Lower lobe of right lung (tissue), 2 donors: ENCODE measurements at regions not wholly inside any gene's neighbourhood (a gene's known extent, or its start where the extent isn't known, plus 50 kb on each side); places are given as distances from the start of the nearest gene placed in this dataset.

Experiments used
- ATAC-seq, 2 donors: fragments of 200-7000 bp; cut with Tn5 transposase; one replicate each; pipeline ENCODE4 v1.9.1; 2020 to 2022; ENCODE audit warnings: mild to moderate bottlenecking in 2 of 2, moderate library complexity in 2 of 2
- DNase-seq: peaks from one replicate; pipeline ENCODE4 v3.0.0-alpha.2; 2020
- H3K27ac ChIP-seq: fragments of 200-600 bp; one replicate; pipeline ENCODE4 v1.8.0; 2022
- H3K27me3 ChIP-seq: fragments of 200-600 bp; one replicate; pipeline ENCODE4 v1.8.0; 2022; ENCODE audit warnings: low read depth
- H3K36me3 ChIP-seq: fragments of 200-600 bp; one replicate; pipeline ENCODE4 v1.8.0; 2022; ENCODE audit warnings: mild to moderate bottlenecking
- H3K4me1 ChIP-seq: fragments of 200-600 bp; one replicate; pipeline ENCODE4 v1.8.0; 2022
- H3K4me3 ChIP-seq: fragments of 200-600 bp; one replicate; pipeline ENCODE4 v1.8.0; 2022; ENCODE audit warnings: mild to moderate bottlenecking
- H3K9me3 ChIP-seq: fragments of 200-600 bp; one replicate; pipeline ENCODE4 v1.8.0; 2022
- CTCF ChIP-seq: fragments of 200-600 bp; IDR thresholded peaks from one replicate; pipeline ENCODE4 v1.8.0; 2022; ENCODE audit warnings: antibody characterized with exemption, mild to moderate bottlenecking
- intact Hi-C: fragments of 100-400 bp; cut with DNase I; formaldehyde crosslinking; loops from one replicate; pipeline ENCODE4 v1.11.0; 2022
- donor health status: DM: no; HTN: yes; CAD: no; lungs with severe emphysema.

- Histone ChIP-seq H3K4me1 (no peaks in the 10 kb centered on the region), H3K36me3 (no peaks in the 10 kb centered on the region), H3K4me3 (no peak overlapping the region), H3K27ac (no peak overlapping the region), H3K9me3 (no peaks in the 10 kb centered on the region), H3K27me3 (no peaks in the 10 kb centered on the region)
- ATAC-seq (no peak), DNase-seq (no peak)
- intact Hi-C loops, result no loop called here
- no peak for TF ChIP-seq CTCF
Measured at GRCh38 chr17:36683387-36683786, 82.0 kb downstream of the MRM1 start.

GRCh38 chr17:36684134-36684533 is 82.8 kb downstream of the MRM1 start:
- Histone ChIP-seq H3K27ac (no peak overlapping the region), H3K9me3 (no peaks in the 10 kb centered on the region), H3K27me3 (no peaks in the 10 kb centered on the region), H3K4me1 (no peaks in the 10 kb centered on the region), H3K36me3 (no peaks in the 10 kb centered on the region), H3K4me3 (no peak overlapping the region)
- no peak for ATAC-seq
- intact Hi-C loops, result no loop called here
- TF ChIP-seq CTCF, result no peak
- no peak for DNase-seq

- TF ChIP-seq CTCF, result no peak
- ATAC-seq, result no peak
- no peaks in the 10 kb centered on the region for H3K36me3 ChIP-seq
- H3K27me3 ChIP-seq, result no peaks in the 10 kb centered on the region
- no peaks in the 10 kb centered on the region for H3K9me3 ChIP-seq
- no peaks in the 10 kb centered on the region for H3K4me1 ChIP-seq
- no peak overlapping the region for H3K27ac ChIP-seq
- H3K4me3 ChIP-seq, result no peak overlapping the region
- intact Hi-C loops, result no loop called here
- DNase-seq, result no peak
Measured at GRCh38 chr17:36686123-36686669, 84.8 kb downstream of the MRM1 start.

GRCh38 chr17:36687736-36688135 is 86.4 kb downstream of the MRM1 start:
- H3K4me3 ChIP-seq, result no peak overlapping the region
- no peaks in the 10 kb centered on the region for H3K36me3 ChIP-seq
- no peak for ATAC-seq
- H3K4me1 ChIP-seq, result no peaks in the 10 kb centered on the region
- no peak for TF ChIP-seq CTCF
- no peaks in the 10 kb centered on the region for H3K27me3 ChIP-seq
- no peak overlapping the region for H3K27ac ChIP-seq
- no peaks in the 10 kb centered on the region for H3K9me3 ChIP-seq
- intact Hi-C loops, result no loop called here
- DNase-seq, result no peak

- intact Hi-C loops, result no loop called here
Measured at GRCh38 chr17:36689089-36689667, 87.8 kb downstream of the MRM1 start.

More at GRCh38 chr17:36689089-36689667, 87.8 kb downstream of the MRM1 start:
- H3K9me3 ChIP-seq, result no peaks in the 10 kb centered on the region
- no peak for ATAC-seq
- no peak for DNase-seq
- no peak overlapping the region for H3K4me3 ChIP-seq
- TF ChIP-seq CTCF, result no peak
- H3K27me3 ChIP-seq, result no peaks in the 10 kb centered on the region
- no peaks in the 10 kb centered on the region for H3K36me3 ChIP-seq
- H3K27ac ChIP-seq, result no peak overlapping the region
- no peaks in the 10 kb centered on the region for H3K4me1 ChIP-seq
